ENCODE measurements at regions not wholly inside any gene's neighbourhood (a gene's known extent, or its start where the extent isn't known, plus 50 kb on each side); places are given as distances from the start of the nearest gene placed in this dataset.

- TF ChIP-seq CTCF (IDR thresholded peaks at IDR 0.05; ENCODE audit: control extremely low read depth in 1 of 3, insufficient read depth in 1 of 3, low read depth in 1 of 3, low read length in 3 of 3), result peak in 2 of 3 experiments; percentile 27 to 43; a peak in 2 of 4 replicates
Measured at GRCh38 chr5:61744690-61745619, 412.9 kb downstream of the ZSWIM6 start (continued).
